KBM-7 (cell line): ENCODE measurements at regions not wholly inside any gene's neighbourhood (a gene's known extent, or its start where the extent isn't known, plus 50 kb on each side); places are given as distances from the start of the nearest gene placed in this dataset.

Experiments
- DNase-seq: peaks from one replicate; pipeline ENCODE4 v3.0.0-alpha.2; 2015
- in situ Hi-C: fragments of 300-500 bp; cut with MboI; formaldehyde crosslinking; loops from 2 replicates; pipeline ENCODE4 v1.14.3; 2020; ENCODE audit warnings: low sequenced_read_pairs, low pct_unique_long_range_greater_than_20kb, mixed read lengths

DNA sequence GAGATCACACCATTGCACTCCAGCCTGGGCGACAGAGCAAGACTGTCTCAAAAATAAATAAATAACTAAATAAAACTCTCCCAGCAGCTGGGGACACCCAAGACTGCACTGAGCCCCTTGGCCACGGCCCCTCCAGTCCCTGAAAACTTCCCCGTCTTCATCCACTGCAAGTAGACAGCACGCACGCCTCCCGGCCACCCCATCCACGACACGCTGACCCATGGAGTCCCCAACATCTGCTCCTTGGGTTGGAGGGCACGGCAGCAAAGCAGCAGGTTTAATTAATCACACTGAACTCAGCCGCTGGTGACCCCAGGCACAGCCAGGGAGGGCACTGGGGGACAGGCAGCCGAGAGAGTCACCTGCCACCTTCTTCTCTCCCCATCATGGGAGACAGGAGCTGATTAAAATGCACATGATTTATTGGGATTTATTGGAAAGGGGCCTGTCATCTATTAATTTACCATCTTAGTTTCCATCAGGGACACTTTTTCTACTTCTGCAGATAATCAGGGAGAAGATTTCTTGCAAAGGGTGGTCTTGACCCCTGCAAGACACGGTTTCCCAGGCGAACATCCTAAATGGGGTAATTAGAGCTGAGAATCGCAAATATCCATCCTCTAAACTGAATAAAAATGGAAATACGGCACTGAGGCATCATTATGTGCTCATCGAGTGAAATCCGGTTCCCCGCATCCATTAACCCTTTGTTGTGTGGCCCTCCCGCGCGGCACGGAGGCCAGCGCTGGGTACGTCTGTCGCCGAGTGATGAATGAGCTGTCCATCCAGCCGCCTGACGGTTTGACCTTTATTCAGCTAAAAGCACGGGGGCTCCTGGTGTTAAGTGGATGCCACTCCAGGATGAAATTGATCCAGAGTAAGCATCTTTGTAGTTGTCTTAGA is 178.3 kb downstream of the BRD1 start:
- in situ Hi-C loops, result no loop called here
- DNase-seq, result no peak

DNA sequence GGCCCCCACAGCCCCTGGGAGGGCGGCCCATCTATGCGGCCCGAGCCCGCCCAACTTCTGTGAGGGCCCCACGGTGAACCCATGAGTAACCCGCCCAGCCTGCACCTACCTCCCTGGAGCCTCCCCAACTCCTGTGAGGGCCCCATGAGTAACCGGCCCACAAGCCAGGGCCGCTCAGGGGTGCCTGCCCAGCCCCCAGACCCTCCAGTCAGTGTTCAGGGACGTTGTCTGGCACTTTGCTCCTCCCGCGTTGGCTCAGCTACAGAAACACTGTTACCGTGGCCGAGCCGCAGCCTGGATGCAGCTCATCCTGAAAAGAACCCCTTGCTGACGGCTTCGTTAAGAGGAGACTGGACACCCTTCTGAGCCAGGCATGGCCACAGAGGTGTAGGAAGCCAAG is 179.6 kb downstream of the BRD1 start:
- no peak for DNase-seq
- in situ Hi-C loops, result no loop called here

DNA sequence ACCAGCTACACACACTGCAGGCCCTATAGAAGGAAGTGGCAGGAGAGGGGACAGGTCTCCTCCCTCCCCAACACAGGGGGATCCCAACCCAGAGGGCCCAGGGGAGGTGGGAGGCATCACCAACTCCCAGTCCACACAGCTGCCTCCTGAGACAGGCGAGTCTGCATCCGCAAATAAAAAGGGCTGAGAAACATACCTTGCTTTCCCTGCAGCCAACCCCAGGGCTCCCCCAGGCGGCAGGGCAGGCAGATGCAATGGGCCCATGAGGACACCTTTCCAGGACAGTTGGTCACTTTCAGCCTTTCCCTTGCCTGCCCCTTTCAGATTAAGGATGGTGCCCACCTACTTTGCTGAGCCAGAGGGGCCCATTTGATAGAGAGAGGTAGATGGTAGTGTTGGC is 180.0 kb downstream of the BRD1 start:
- in situ Hi-C loops, result no loop called here
- no peak for DNase-seq

DNA sequence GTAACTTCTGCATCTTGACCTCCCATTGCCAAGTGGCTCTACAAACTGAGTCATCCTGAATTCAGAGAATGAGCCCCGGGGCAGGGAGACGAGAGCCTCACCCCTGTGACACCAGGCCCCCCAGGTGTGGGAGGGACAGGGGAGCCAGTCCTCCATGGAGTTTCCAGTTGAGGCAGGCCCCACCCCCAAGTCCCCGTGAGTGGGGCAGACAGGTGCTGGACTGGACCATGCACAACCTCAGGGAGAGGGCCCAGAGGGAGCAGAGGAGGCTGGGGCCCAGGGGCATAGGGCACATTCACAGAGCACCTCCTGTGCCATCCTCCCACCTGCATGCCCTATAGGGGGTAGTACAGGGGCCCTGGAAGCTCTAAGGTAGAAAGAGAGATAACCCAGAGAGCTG is 180.8 kb downstream of the BRD1 start:
- in situ Hi-C loops, result no loop called here
- DNase-seq, result no peak

DNA sequence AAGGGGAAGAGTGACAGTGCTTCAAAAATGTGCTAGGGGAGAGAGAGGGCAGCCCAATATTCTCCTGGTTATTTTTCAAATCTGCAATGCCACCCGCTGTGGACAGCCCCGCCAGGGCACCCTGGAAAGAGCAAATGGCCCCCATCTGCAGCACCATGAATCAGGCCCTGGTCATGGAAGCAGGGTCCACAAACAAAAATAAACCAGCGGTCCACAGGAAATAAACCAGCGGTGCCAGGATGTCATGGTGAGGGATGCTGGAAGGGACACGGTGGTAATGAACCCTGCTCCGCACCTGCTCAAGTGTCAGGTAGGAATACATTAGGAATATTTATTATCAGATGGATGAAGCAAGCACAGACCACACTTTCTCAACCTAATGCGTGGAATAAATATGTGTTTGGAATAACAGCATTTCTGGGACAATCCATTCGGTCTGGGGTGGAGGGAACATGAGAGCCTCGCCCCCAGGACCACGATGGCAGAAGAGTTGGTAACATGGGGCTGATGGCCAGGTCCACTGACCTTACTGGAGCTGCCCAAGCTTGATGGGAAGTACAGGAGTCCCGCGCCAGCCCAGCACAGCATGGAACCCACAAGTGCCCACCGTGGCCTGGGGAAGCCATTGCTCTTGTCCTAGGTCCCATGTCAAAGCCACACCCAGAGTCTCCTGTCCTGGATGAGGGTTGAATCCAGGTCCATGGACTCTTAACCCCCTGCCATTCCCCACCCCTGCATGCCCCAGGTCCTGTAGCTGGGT is 181.7 kb downstream of the BRD1 start:
- DNase-seq, result no peak
- in situ Hi-C loops, result no loop called here

DNA sequence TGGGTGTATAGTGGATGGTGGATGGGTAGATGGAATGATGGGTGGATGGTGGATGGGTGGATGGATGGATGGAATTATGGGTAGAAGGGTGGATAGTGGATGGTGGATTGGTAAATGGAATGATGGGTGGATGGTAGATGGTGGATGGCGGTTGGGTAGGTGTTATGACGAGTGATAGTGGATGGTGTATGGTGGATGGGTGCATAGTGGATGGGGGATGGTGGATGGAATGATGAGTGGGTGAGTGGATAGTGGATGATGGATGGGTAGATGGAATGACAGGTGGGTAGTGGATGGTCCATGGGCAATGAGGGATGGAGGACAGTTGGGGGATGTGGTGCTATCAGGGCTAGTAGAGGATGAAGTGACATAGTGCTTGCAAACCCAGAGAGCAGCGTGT is 182.4 kb downstream of the BRD1 start:
- in situ Hi-C loops, result no loop called here
- no peak for DNase-seq

DNA sequence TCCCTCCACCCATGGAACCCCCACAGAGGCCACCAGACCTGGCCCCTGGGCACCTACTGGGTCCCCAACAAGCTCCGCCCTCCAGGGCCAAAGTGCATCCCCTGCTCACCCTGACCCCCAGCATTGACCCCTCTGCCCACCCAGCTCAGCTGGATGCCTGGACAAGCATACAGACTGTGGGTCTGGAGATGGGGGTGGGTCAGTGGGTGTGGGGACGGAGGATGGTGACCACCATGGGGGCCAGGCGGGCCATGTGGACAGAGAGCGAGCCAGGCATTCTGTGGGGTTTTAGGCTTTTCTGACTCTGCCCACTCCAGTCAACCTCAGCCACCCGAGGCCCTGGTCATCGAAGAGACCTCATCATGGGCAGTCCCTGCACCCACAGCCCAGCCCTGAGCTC is 183.7 kb downstream of the BRD1 start:
- in situ Hi-C loops, result no loop called here
- DNase-seq, result no peak

DNA sequence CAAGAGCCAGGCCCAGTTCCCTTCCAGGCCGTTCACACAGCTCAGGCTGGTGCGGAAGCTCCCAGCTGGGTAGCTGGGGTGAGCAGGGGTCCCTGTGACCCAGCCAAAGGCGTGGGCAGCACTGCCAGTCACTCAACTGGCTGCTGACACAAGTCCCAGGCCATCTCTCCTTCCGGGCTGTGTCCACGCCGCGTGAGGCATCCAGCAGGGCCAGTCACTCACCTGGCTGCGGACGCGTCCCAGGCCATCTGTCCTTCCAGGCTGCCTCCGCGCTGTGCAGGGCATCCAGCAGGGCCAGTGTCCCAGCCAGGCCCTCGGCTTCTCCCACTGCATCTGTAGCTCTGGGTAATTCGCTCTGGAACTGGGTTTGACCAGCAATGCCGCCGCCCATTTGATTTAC is 184.2 kb downstream of the BRD1 start:
- DNase-seq, result no peak
- in situ Hi-C loops, result no loop called here

DNA sequence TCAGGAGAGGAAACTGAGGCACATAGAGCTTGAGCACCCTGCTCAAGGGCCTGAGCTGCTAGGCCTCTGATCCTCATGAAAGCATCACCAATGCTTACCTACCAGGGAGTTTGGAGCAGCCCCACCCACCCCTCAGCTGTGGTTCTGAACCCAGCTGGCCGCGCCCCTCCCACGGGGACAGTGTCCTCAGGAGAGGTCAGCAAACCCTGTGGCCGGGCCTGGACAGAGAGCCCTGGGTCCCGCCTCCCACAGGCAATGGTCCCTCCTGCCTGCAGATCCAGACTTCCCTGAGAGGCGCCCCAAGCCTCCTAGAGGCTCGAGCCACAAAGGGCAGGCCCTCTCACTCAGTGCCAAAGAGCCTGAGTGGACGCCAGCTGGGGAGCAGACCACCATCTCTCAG is 184.9 kb downstream of the BRD1 start:
- in situ Hi-C loops, result no loop called here
- no peak for DNase-seq

DNA sequence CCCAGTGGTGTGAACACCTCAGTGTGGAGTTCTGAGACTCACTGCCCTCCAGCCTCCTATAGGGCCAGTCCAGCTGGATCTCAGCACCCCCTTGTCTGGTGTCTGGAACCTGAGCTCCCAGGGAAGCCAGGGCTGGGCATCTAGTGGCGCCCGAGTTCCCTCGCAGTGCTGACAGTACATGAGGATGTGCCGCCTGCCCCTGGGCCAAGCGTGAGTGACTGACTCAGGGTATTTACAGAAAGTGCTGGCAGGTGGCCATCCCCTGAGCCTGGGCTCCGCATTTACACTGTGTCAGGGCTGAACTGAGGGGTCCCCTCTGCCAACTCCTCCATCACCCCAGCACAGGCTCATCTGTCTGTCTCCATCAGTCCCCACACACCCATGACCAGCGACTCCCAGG is 185.3 kb downstream of the BRD1 start:
- DNase-seq, result no peak
- in situ Hi-C loops, result no loop called here

DNA sequence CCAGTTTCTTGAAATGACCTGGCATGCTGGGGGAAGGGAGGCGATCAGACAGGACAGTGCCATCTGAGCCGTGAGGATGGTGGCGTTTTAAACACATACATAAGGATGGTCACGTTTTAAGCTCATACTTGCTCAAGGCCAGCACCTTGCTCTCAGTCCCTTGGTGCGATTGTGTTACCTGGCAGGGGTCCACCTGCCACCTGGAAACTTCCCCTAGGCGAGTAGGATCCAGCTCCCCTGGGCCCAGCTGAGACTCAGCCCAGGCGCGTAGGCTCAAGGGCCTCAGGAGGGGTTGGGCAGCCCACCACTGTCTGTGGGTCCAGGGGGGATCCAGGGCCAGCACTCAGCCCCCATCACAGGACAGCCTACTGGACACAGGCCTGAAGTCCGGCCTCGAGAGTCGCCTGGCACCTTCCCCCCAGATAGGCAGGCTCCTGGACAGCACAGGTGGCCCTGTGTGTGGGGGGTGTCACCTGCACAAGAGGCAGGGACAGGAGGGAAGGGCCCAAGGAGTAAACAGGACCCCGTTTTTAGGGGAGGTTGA is 185.8 kb downstream of the BRD1 start:
- in situ Hi-C loops, result no loop called here
- DNase-seq, result no peak

DNA sequence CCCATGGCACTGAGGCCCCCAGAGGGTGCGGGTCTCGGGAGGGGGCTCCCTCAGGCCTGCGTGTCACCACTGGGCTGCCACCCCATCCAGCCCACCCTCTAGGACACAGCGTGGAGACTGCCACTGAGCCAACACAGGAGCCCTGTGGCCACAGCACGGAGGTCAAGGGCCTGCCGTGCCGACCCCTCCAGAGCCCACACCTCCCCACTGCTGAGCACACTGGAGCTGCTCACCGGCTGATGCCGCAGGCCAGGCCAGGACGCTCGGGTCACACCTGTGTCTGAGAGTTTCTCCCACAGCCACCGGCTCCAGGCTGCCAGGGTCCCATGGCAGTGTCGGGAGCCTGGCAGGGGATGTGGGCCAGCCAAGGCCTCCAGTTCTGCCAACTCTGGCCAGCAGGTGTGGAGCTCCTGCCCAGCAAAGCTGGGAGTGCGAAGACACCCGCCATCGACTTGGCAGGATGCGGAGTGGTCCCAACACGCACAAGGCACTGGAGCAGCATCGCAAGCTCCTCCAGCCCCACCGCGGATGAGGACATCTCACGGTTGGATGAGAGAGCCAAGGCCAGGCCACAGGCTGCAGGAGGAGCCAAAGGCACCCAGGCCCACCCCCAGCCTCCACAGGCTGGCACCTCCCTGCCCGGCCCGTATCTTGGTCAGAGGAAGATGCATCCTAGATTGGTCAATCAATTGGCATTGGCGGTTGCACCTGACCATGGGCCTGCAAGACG is 187.1 kb downstream of the BRD1 start:
- in situ Hi-C loops, result no loop called here
- no peak for DNase-seq

DNA sequence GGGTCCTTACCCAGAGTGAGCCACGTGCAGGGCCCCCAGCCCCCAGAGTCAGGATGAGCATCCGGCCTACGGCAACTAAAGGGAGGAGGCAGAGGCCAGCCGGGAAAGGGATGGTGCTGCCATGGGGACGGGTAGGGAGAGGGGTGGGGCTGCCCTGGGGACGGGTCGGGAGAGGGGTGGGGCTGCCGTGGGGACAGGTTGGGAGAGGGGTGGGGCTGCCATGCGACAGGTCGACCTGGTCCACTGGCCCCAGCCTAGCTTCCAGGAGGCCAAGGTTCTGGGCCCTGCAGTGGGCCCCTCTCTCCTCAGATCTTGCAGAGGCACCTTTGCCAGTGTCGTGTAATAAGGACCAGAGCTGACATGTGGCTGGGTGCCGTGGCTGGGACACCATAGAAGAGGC is 187.7 kb downstream of the BRD1 start:
- in situ Hi-C loops, result no loop called here
- DNase-seq, result no peak

DNA sequence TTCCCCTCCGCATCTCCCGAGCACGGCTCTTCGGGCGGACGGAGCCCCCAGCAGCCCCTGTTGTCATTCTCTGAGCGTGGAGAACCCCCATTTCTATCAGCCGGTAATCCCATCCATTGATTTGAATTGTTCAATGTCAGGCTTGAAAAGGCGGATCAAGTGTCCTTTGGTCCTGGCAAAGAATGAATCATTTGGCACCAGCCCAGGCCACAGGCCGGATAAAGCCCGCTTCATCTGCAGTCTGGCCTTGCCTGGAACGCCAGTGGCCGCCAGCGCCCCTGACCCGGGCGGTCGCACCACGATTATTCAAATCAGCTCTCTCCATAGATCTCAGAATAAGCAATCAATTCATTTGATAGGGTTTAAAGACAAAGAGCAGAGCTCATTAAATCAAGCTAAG is 188.9 kb downstream of the BRD1 start:
- DNase-seq, result no peak
- in situ Hi-C loops, result no loop called here

DNA sequence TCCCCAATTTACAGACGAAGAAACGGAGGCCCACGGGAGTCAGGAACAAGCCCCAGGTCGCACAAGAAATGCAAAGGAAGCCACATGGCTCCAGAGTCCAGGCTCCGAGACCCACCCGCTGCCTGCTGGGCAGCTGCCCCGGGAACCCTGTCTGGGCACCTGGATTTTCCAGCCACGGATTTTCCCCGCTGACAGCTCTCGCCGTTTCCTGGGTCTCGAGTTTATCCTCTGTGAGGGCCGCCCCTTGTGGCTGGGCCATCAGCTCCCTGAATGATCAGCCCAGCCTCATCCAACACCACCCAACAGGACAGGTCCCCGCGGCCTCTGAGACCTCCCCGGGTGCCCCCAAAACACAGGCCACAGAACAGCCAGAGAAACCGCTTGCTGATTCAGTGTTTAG is 189.7 kb downstream of the BRD1 start:
- in situ Hi-C loops, result no loop called here
- no peak for DNase-seq

DNA sequence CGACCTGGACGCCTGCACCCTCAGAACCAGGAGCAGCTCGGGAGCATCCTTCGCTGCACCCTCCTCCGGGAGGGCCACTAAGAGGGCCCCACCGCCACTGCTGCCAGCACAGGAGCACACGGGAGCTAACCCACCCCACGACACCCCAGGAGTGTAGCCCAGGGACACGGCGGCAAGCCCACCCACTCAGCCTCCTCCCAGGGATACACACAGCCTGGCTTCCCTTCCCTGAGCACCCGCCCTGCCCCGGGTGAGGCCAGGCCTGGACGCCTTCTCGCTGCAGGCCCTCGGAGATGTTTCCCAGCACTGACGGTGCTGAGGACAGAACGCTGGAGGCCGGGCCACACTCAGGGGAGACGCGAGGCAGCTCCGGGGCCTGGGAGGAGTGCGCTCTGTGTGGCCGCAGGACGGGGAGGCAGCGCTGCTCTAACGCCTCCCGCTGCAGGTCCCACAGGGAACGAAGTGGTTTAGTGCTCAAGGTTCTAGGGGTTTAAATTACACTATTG is 190.4 kb downstream of the BRD1 start:
- in situ Hi-C loops, result no loop called here

DNA sequence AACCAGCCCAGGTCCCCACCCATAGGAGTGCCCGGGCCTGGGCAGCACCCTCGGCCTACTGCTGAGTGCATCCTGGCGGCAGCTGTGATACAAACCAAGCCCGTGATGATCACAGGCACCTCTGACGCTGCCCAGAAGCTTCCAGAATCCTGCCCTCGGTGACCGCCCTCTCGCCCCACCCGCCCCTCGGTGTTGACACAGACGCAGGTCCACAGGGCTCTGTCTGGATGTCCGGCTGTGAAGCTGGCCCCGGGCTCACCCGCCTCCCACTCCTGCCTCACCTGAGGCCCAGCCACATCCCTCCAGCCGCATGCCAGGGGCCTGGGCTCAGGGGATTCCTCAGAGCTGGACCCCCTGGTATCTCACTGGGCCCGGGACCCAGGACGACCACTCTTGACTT is 191.0 kb downstream of the BRD1 start:
- no peak for DNase-seq
- in situ Hi-C loops, result no loop called here

More for the DNA sequence above, 190.4 kb downstream of the BRD1 start:
- DNase-seq, result no peak

DNA sequence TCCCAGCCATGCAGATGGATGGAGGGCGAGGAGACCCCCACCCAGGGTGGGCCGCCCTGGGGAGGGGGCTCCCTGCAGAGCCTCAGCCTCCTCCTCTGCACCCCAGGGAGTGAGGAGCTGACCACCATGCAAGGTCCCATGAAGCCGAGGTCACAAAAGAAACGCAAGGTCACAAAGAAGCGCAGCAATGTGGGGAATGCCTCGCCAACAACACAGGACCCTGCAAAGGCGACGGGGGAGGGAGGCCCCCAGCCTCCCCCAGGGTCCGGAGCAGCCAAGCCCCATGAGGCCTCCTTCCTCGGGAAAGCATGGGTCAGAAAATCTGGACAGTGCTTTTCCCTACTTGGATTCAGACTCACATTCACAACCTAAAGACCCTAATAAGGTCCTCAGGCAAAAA is 191.5 kb downstream of the BRD1 start:
- in situ Hi-C loops, result no loop called here
- no peak for DNase-seq

DNA sequence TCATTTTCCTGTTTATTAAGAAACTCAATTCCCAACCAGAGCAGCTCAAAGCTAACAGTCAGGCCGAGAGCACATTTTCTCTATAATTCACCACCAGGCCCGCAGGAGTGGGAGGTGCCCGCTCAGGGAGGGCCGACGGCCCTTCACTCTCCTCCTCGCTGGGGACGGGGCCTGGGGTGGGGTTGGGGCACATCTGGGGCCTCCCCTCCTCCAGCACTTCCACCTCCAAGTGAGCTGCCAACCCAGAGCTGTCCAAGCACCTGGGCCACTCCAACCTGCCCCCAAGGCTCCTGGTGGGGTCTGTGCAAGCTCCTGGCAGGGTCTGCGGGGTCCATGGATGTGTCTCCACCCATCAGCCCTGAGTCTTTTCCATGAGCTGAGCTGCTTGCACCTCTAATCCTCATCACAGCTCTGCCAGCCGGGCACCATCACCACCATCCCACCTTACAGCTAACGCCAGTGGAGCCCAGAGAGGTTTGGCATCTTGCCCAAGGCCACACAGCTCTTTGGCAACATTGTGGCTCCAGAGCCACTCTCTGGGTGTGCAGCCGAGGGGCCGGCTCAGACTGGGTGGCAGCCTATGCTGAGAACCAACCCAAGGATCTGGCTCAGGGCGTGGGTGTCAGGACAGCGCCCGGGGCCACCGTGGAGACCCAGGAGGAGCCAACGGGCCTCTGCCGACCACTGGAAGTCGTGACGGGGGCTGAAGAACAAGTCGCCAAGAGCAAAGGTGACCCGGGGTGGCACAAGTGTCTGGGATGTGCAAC is 193.5 kb downstream of the BRD1 start:
- in situ Hi-C loops, result no loop called here
- DNase-seq, result no peak
